BE2C (cell line): ENCODE measurements at regions not wholly inside any gene's neighbourhood (a gene's known extent, or its start where the extent isn't known, plus 50 kb on each side); places are given as distances from the start of the nearest gene placed in this dataset.

ENCODE experiments used
- DNase-seq: peaks from one replicate; pipeline ENCODE4 v3.0.0-alpha.2; 2020
- H3K27me3 ChIP-seq: fragments of 250-450 bp; sonication (Bioruptor Pico); 2 replicates; pipeline ENCODE4 v1.5.1; 2020; ENCODE audit warnings: mild to moderate bottlenecking
- H3K36me3 ChIP-seq: fragments of 250-450 bp; sonication (Bioruptor Pico); 2 replicates; pipeline ENCODE4 v1.5.1; 2020; ENCODE audit warnings: mild to moderate bottlenecking
- H3K4me1 ChIP-seq: fragments of 250-450 bp; sonication (Bioruptor Pico); 2 replicates; pipeline ENCODE4 v1.5.1; 2020
- H3K4me3 ChIP-seq: 2 replicates; pipeline ENCODE4 v1.5.1; 2011; ENCODE audit warnings: low read depth, low read length
- H3K9me3 ChIP-seq: fragments of 250-450 bp; sonication (Bioruptor Pico); 2 replicates; pipeline ENCODE4 v1.5.1; 2020
- TF ChIP-seq, protein P1 (sequence below): IDR thresholded peaks from 2 replicates; pipeline ENCODE4 v1.5.1; 2012; ENCODE audit warnings: mild to moderate bottlenecking, low read depth, low read length

DNA sequence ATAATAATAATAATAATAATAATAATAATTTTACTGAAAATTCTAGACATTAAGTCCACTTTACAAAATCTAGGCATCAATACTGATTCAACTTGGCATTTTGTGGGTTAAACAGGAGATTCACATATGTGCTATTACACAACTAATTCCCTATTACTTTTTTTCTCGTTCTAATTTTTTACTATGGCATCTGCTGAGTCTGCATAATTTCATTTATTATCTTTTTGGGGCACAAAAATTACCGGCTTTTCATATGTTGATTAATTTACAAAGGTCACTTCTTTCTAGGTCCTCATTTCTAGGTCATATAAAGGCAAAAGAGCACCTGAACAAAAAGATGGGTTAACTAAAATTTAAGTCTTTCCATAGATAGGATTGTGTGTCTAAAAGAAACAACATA, 1357.8 kb upstream of the ADGRB3 start:
- no peak for DNase-seq
- TF ChIP-seq, protein P1, sequence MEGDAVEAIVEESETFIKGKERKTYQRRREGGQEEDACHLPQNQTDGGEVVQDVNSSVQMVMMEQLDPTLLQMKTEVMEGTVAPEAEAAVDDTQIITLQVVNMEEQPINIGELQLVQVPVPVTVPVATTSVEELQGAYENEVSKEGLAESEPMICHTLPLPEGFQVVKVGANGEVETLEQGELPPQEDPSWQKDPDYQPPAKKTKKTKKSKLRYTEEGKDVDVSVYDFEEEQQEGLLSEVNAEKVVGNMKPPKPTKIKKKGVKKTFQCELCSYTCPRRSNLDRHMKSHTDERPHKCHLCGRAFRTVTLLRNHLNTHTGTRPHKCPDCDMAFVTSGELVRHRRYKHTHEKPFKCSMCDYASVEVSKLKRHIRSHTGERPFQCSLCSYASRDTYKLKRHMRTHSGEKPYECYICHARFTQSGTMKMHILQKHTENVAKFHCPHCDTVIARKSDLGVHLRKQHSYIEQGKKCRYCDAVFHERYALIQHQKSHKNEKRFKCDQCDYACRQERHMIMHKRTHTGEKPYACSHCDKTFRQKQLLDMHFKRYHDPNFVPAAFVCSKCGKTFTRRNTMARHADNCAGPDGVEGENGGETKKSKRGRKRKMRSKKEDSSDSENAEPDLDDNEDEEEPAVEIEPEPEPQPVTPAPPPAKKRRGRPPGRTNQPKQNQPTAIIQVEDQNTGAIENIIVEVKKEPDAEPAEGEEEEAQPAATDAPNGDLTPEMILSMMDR: no peak
- Histone ChIP-seq H3K9me3 (no peaks in the 10 kb centered on the region), H3K27me3 (no peaks in the 10 kb centered on the region), H3K36me3 (no peaks in the 10 kb centered on the region), H3K4me3 (no peak overlapping the region), H3K4me1 (no peaks in the 10 kb centered on the region)

DNA sequence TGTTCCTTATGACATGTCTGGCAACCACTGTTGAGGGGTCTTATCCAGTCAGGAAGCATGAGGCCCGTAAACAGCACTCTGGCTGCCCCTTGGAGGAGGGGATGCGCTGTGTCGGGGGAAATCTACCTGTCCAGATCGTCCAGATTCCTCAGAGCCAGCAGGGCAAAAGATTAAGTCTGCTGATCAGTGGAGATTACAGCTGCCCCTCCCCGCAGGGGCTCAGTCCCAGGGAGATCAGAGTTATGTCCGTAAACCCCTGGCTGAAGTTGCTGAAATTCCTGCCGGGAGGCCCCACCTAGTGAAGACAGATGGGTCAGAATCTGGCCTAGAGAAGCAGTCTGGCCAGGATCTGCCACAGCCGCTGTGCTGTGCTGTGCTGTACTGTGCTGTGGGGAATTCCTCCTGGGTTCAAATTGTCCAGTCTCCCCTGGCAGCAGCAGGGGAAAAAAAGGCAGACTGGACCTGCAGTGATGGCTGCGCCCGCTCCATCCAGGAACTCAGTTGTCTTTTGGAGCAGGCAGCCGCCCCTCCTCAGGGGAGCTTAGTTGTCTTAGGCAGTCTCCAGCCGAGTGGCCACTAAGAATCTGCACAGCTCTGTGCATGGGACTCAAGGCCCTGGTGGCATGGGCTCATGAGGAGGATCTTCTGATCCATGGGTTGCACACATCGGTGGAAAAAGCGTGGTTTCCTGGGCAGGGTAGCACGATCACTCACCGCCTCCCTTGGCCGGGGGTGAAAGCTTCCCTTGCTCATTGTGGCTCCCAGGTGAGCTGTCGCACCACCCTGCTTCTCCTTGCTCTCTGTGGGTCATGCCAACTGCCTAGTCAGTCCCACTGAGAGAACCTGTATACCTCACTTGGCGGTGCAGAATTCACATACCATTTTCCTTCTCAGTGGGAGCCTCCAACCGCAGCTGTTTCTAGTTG, 1368.8 kb upstream of the ADGRB3 start:
- Histone ChIP-seq H3K27me3 (no peaks in the 10 kb centered on the region), H3K4me1 (no peaks in the 10 kb centered on the region), H3K9me3 (no peaks in the 10 kb centered on the region), H3K4me3 (no peak overlapping the region), H3K36me3 (no peaks in the 10 kb centered on the region)
- TF ChIP-seq, protein P1: no peak
- DNase-seq: no peak

DNA sequence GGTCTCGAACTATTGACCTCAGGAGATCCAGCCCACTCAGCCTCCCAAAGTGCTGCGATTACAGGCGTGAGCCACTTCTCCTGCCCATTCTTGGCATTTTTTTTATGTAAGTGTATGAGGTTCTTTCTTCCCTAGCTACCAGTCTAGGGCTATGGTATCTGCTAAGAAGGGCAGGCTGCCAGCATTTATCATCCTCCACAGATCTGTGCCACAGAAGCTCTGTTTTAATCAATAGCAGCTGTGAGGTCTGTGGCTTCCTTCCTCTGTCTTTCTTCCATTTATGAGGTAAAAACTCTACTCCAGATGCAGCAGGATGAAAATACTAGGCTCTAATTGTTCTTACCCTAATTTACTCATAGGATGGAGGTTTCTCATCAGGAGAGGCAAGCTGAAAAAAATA, 1382.4 kb upstream of the ADGRB3 start:
- Histone ChIP-seq H3K36me3 (no peaks in the 10 kb centered on the region), H3K9me3 (no peaks in the 10 kb centered on the region)

DNA sequence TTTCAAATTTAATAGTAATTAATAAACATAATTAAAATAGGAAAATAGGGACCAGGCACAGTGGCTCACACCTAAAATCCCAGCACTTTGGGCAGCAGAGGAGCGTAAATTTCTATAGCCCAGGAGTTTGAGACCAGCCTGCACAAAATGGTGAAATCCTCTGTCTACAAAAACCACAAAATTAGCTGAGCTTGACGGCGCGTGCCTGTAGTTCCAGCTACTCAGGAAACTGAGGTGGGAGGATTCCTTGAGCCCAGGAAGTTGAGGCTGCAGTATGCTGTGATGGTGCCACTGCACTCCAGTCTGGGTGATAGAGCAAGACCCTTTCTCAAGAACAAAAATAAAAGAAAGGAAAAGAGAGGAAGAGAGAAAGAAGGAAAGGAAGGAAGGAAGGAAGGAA, 1387.0 kb upstream of the ADGRB3 start:
- H3K9me3 ChIP-seq: no peaks in the 10 kb centered on the region
- no peak overlapping the region for H3K4me3 ChIP-seq
- TF ChIP-seq, protein P1: no peak
- peaks cover 2% of the 10 kb centered on the region; the same call in 1 of the 2 replicates for H3K4me1 ChIP-seq
- no peaks in the 10 kb centered on the region for H3K27me3 ChIP-seq
- no peaks in the 10 kb centered on the region for H3K36me3 ChIP-seq
- DNase-seq: no peak

More for the DNA sequence above, 1382.4 kb upstream of the ADGRB3 start:
- Histone ChIP-seq H3K4me1 (peaks cover 3% of the 10 kb centered on the region; the same call in 1 of the 2 replicates), H3K4me3 (no peak overlapping the region), H3K27me3 (no peaks in the 10 kb centered on the region)
- TF ChIP-seq, protein P1: no peak
- peak; percentile 75 for DNase-seq

DNA sequence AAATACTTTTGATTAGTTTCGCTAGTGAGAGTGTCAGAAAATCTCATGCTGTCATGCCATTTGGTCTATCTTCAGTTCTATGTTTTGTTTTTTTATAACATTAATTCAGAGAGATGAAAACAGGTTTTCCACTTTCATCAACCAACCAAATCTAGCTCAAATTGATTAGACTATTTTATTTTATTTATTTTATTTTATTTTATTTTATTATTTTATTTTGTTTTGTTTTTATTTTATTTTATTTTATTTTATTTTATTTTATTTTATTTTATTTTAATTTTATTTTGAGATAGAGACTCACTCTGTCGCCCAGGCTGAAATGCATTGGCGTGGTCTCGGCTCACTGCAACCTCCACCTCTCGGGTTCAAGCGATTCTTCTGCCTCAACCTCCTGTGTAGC, 1391.0 kb upstream of the ADGRB3 start:
- no peak for DNase-seq
- Histone ChIP-seq H3K36me3 (no peaks in the 10 kb centered on the region), H3K9me3 (no peaks in the 10 kb centered on the region), H3K4me3 (no peak overlapping the region), H3K27me3 (no peaks in the 10 kb centered on the region), H3K4me1 (no peaks in the 10 kb centered on the region)
- TF ChIP-seq, protein P1: no peak

DNA sequence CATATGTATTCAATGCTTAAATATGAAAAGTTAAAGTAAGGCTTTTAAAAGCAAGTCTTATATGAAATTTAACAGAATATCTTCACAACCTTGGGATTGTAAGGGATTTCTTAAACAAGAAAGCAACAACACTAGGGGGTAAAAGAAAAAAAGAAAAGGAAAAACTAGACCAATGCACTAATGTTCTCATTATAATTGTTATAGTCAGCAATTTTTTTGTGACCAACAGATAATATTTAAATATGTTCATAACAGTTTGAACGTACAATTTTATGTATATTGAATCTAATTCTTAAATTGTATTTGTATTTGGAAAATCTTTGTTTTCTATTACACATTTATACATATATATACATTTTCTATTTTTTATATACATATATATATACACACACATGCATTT, 1397.8 kb upstream of the ADGRB3 start:
- Histone ChIP-seq H3K27me3 (no peaks in the 10 kb centered on the region), H3K4me1 (no peaks in the 10 kb centered on the region), H3K9me3 (no peaks in the 10 kb centered on the region), H3K36me3 (no peaks in the 10 kb centered on the region), H3K4me3 (no peak overlapping the region)
- TF ChIP-seq, protein P1: no peak
- DNase-seq: no peak
